Activated CD4-positive, alpha-beta T cell treated with anti-CD3 and anti-CD28 coated beads for 24 hours (primary cell): ENCODE measurements at regions not wholly inside any gene's neighbourhood (a gene's known extent, or its start where the extent isn't known, plus 50 kb on each side); places are given as distances from the start of the nearest gene placed in this dataset.
"Not testable (repeated sequence)": the region's sequence is repeated elsewhere in the genome, so short reads cannot be mapped to it uniquely, and the experiment has no call there.

Experiments
- DNase-seq, 2 donors: peaks; one replicate each; pipeline ENCODE4 v3.0.0-alpha.2; 2020; ENCODE audit warnings: low read depth in 2 of 2

DNA sequence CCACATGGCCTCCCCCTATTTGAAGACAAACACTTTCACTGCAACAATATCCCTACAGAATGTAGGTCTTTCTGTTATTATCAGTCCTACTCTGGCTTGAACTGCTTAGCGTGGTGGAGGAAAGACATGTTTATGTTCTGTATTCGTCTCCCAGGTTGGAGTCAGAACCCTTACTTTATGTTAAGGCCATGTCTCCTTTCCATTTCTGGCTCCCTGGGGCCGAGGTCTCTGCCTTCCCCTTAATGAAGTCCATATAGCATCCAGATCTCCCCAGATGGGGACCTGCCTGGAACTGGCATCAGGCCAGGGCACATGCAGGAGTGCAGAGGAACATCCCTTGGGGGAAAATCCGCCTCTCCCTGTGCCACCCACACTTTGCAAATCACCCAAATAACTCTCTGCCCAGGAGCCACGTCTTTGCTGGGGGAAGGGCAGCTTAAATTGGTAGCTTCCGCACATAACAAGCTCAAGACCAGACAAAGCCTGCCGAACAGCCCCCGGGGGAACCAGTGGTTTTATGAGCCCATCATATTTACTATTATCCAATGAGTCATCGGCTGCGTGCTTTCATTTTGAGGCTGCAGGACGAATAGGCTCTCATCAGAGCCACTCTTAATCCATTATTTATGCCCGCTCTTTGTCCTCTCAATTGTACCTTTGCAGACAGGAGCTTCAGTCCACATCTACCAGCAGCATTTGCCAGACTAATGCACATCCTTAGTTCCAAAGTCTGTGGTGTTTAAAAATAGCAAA, 237.0 kb downstream of the UACA start:
- DNase-seq: no peak

DNA sequence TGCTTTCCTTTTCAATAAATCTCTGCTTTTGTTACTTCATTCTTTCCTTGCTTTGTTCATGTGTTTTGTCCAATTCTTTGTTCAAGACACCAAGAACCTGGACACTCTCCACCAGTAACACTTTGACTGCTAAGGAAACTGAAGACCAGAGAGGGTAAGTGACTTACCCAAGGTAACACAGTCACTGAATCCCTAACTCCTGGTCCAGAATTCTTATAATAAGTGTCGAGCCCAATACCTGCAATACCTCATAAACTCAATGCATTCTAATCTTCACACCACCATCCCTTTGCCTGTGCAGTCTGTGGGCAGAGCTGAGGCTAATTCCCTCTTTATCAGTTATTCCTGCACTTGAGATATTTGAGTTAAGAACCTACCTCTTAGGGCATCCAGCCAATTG, 237.8 kb downstream of the UACA start:
- DNase-seq: no peak

- DNase-seq: no peak
Observed at GRCh38 chr15:70524470-70524869, 238.9 kb downstream of the UACA start.

DNA sequence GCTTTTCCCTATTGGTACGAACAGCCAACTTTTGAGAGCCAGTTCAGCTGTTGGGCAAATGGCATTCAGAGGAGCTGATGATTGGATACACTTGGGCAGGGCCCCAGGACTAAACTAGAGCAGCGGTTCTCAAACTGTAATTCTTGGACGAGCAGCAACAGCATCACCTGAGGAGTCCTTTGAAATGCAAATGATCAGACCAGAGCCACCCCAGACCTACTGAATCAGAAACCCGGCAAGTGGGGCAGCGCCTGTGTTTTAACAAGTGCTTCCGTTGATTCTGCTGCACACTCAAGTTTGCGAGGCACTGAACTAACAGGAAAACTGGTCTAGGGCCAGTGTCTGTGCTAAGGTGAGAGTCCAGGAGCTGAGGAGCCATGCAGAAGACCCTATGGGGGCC, 239.7 kb downstream of the UACA start:
- DNase-seq: no peak

- no peak for DNase-seq
Observed at GRCh38 chr15:70523192-70523591, 240.2 kb downstream of the UACA start.

DNA sequence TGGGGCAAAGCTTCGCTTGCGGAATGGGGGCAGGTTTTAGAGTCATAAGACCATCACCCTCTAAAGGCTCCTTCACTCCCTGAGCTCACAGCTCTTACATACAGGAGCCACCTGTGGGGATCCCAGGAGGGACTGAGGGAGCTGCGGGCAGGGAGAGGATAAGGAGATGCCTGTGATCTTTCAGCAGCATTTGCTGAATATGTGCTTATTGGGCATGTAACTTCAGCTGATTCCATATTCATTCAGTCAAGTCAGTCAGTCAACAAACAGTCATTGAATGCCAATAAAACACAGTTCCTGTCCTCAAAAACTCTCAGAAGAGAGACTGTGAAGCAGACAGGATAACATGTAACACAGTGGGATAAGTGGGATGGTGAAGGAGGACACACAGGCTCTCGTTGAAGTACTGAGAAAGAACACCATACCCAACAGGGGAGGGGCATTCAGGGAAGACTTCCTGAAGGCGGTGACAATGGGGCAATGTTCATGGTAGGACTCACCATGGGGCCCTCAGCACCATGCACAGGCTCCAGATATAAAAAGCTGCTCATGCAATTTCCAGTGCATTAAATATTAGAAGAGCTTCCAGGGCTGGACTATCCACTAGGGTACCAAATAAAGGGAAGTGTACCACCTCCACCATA, 240.9 kb downstream of the UACA start:
- no peak for DNase-seq

DNA sequence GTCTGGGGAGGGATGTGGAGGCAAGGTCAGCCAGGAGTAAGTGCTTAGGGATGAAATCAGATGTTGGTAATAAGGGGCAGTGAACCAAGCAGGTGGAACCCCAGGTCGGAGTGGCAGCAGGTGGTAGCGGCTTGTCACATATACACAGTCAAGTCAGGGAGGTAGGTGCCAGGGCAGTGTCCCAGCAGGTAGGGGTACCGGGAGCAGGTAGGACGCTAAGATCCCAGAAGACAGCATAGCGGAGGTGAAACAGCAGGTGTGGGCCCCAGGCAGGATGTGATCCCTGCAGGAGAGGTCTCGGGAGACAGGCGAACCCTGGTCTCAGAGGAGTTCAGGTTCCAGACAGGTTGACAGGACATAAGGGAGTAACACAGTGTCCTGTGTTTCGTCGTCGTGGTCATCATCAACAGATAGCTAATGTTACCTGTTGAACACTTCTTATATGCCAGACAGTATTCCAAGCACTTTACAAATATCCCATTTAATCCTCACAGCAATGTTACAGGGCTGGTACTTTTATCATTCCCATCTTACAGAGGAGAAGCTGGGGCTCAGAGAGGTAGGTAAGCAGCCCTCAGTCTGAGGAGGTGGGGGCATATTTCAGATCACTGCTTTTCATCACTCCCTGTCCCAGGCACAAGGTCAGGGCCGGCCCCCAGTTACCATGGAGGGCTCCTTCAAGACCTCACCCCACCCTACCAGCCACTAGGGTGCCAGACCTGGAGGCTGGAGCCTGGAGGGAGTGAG, 241.6 kb downstream of the UACA start:
- no peak for DNase-seq

- no peak for DNase-seq
Observed at GRCh38 chr15:70519616-70520015, 243.7 kb downstream of the UACA start.

DNA sequence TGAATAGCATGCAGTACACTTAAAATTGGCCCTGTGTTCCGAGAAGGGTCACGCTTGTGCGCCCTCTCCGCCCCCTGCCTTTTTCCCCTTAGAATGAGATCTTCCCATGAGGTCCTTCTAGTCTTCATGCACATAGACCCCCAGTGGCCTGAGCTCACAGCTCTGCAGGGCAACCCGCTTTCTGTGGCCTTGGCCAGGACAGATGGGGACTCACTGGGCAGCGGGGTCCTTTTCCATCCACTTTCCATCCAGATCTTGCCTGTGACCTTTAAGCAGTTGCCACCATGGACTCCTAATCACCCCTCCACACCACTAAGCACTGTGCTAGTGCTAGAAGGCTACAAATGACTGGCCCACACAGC, 244.4 kb downstream of the UACA start:
- no peak for DNase-seq

GRCh38 chr15:70518201-70519003, 245.0 kb downstream of the UACA start:
- DNase-seq: no peak

DNA sequence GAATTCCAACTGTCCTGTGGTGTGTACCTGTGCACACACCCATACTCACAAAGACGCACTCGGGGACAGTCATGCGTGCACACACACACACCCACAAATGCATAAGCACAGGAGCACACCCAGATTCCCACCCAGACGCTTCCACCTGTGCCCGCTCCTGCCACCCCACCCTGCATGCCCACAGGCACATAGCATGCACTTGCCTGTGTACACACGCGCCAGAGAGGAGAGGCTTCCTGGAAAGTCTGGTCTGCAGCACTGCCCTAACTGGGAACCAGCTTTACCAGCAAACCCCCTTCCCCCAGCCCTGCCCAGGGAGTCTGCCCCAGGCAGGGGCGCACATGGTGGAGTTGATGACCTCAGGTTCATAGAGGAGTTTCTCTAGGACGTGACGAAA, 246.2 kb downstream of the UACA start:
- no peak for DNase-seq

GRCh38 chr15:70516408-70517193, 246.8 kb downstream of the UACA start:
- DNase-seq: no peak

DNA sequence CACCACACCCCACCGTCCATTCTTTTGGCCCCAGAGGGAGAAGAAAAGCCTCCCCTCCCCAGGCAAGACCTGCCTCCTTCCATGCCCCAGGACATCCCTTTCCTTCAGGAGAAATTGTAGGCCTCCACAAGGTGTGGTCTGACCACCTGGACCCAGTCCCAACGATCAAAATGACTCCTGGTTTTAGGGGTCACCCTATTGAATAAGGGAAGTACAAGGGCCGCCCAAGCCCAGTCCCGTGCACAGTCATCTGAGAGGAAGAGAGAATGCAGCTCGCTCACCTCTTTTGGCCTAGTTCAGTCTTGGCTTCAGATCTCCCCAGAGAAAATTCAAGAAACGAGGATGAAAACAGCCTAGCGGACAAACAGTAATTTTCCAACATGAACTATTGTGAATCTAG, 249.1 kb downstream of the UACA start:
- DNase-seq: no peak

- DNase-seq: no peak
Observed at GRCh38 chr15:70513819-70514218, 249.5 kb downstream of the UACA start.

DNA sequence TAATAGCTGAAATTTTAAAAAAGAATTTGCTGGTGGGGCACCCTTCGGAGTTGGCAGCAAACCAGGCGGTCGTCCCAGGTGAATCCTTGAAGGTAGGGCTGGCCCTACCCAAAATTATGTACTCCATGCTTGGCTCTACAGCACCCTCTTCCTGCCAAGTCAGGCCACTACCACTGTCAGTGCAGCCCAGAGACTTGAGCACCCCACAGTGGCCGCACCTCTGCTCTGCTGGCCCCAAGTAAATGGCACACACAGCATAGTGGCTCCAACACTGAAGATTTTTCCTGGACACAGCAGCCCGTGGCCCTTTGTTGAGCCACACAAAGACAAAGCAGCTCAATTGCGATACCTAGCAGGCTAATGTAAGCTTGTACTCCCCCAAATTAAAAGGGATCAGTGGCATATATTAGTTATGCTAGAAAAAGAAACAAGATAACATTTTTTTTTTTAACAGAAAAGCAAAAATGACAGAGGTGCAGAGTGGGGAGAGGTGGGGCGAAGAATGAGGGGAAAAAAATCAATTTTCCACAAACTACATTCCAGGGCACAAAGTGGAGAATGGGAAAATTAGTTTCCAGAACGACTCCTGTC, 250.5 kb downstream of the UACA start:
- peak; percentile 44 to 50 for DNase-seq

DNA sequence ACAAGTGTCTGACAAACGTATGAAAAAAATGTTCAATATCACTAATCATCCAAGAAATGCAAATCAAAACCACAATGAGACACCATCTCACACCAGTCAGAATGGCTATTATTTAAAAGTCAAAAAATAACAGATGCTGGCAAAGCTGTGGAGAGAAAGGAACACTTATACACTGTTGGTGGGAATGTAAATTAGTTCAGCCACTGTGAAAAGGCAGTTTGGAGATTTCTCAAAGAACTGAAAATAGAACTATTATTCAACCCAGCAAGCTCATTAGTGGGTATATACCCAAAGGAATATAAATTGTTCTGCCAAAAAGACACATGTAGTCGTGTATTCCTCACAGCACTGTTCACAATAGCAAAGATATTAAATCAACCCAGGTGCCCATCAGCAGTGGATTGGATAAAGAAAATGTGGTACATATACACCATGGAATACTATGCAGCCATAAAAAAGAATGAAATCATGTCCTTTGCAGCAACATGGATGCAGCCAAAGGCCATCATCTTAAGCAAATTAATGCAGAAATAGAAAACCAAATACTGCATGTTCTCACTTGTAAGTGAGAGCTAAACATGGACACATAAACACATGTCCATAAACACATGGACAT, 251.3 kb downstream of the UACA start:
- DNase-seq: not testable (repeated sequence)

GRCh38 chr15:70510433-70510832, 252.9 kb downstream of the UACA start:
- no peak for DNase-seq

- DNase-seq: no peak
Observed at GRCh38 chr15:70509731-70510143, 253.6 kb downstream of the UACA start.

DNA sequence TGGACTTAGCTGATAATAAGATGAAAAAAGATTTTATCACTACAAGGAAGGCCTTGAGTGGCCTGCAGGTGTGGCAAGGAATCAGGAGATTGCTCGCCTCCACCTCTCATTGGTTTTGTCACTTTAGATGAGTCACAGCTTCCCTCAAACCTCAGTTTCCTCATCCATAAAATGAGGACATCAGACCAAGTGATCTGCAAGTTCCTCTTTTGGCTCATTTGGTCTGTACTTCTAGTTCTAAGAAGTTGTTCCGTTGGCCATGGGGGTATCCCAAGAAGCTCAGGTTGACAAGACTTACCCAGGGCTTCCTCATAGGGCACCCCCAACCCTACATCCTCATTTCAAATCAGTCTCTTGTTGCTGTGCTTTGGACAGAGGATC, 254.1 kb downstream of the UACA start:
- no peak for DNase-seq

DNA sequence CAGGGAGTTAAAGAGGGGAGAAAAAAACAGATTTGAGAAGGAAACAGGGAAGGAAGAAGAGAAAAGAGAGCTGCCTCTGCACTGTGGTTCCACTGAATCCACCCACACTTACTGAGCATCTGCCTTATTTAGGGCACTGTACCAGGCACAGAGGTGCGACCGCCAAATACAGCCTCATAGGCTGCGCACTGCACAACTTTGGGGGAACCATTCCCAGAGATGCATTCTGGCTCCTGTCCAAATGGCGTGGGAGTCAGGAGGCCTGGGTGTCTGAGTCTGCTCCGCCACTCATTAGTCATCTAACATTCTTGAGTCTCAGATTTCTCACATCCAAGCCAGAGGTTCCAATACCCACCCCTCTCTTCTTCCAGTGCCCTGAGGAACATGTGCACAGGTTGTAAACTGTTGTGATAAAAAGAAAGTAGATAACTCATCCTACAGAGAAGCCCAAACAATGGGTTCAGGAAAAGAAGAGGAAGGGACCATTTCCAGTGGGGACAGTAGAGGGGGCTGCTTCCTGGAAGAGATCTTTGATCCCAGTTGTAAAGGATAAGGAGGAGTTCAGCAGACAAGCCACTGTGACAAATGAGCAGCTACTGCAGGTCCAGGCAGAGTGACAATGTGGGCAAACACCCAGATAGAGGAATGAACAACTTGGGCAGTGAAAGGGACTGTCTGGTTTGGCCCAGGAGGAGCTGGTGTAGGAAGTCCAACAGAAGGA, 254.6 kb downstream of the UACA start:
- DNase-seq: no peak
